Panc1 (cell line): ENCODE measurements at regions not wholly inside any gene's neighbourhood (a gene's known extent, or its start where the extent isn't known, plus 50 kb on each side); places are given as distances from the start of the nearest gene placed in this dataset.

Experiments
- ATAC-seq: fragments of 200-7000 bp; cut with Tn5 transposase; 2 replicates; pipeline ENCODE4 v1.9.1; 2020; ENCODE audit warnings: mild to moderate bottlenecking, moderate library complexity
- BruUV-seq: library from RNA; stranded (reverse); fragments of 400-500 nt; replicated peaks from 2 replicates; lab custom pipeline; 2021; lab: Mats Ljungman, UMichigan
- CTCF ChIA-PET: fragments of 300-600 bp; sonication (Branson Sonifier 250); formaldehyde crosslinking; loops from one replicate; lab custom pipeline; 2022; ENCODE audit warnings: antibody characterized with exemption; lab: Charles Lee
- POLR2A ChIA-PET: fragments of 300-600 bp; sonication (Branson Sonifier 250); formaldehyde crosslinking; loops from one replicate; lab custom pipeline; 2022; ENCODE audit warnings: antibody characterized with exemption; lab: Charles Lee
- DNase-seq: peaks from one replicate; pipeline ENCODE4 v3.0.0-alpha.2; 2010; ENCODE audit warnings: low read depth, low spot score
- H3K27ac ChIP-seq: 2 replicates; pipeline ENCODE4 v1.5.1; 2011; ENCODE audit warnings: mild to moderate bottlenecking, low read length, inconsistent platforms
- H3K27me3 ChIP-seq: fragments of 200-500 bp; sonication (Bioruptor generic); 2 replicates; pipeline ENCODE4 v1.6.0; 2014; ENCODE audit warnings: low read length, inconsistent platforms; ENCODE audit not compliant: control insufficient read depth, insufficient read depth
- H3K36me3 ChIP-seq: fragments of 200-500 bp; sonication (Bioruptor generic); 2 replicates; pipeline ENCODE4 v1.5.1; 2014; ENCODE audit warnings: inconsistent platforms, mild to moderate bottlenecking, low read length, moderate library complexity; ENCODE audit not compliant: control insufficient read depth, insufficient read depth
- H3K4me1 ChIP-seq: 2 replicates; pipeline ENCODE4 v1.5.1; 2011; ENCODE audit warnings: inconsistent platforms, mild to moderate bottlenecking, low read length, moderate library complexity; ENCODE audit not compliant: control insufficient read depth, insufficient read depth
- H3K4me3 ChIP-seq, 2 experiments: 2 replicates each; pipeline ENCODE4 v1.5.1; 2011 to 2012; ENCODE audit warnings: low read depth in 2 of 2, low read length in 2 of 2, mild to moderate bottlenecking in 2 of 2, inconsistent platforms in 1 of 2, moderate library complexity in 1 of 2
- H3K9me3 ChIP-seq: fragments of 200-500 bp; sonication (Bioruptor generic); 2 replicates; pipeline ENCODE4 v1.5.1; 2014; ENCODE audit warnings: low read depth, mild to moderate bottlenecking, inconsistent platforms, low read length, moderate library complexity; ENCODE audit not compliant: control insufficient read depth, insufficient read depth
- CTCF ChIP-seq: fragments of 450-650 bp; IDR thresholded peaks from 2 replicates; pipeline ENCODE4 v1.5.1; 2017; ENCODE audit warnings: mild to moderate bottlenecking
- POLR2AphosphoS5 ChIP-seq: IDR thresholded peaks from 2 replicates; pipeline ENCODE4 v1.6.1; 2012; ENCODE audit warnings: mild to moderate bottlenecking, low read depth, low read length, moderate library complexity
- REST ChIP-seq, 2 experiments: IDR thresholded peaks; 2 replicates each; pipeline ENCODE4 v1.6.1; 2011 to 2012; ENCODE audit warnings: low read depth in 2 of 2, control low read depth in 1 of 2, low read length in 1 of 2, mild to moderate bottlenecking in 1 of 2, moderate library complexity in 1 of 2; ENCODE audit not compliant: insufficient read depth in 1 of 2
- SIN3A ChIP-seq: IDR thresholded peaks from 2 replicates; pipeline ENCODE4 v1.6.1; 2012; ENCODE audit warnings: low read depth, mild to moderate bottlenecking, low read length, moderate library complexity, borderline replicate concordance; ENCODE audit not compliant: insufficient read depth
- TCF7L2 ChIP-seq: IDR thresholded peaks from 2 replicates; pipeline ENCODE4 v1.6.1; 2011; ENCODE audit warnings: mild to moderate bottlenecking, low read depth, low read length, inconsistent platforms
- in situ Hi-C: cut with HindIII; loops from 2 replicates; pipeline ENCODE4 v1.10.0; 2016; ENCODE audit warnings: low sequenced_read_pairs, low pct_unique_long_range_greater_than_20kb
- intact Hi-C: fragments of 100-400 bp; cut with micrococcal nuclease; formaldehyde crosslinking; loops from one replicate; pipeline ENCODE4 v1.10.0; 2022; ENCODE audit not compliant: unreplicated experiment

DNA sequence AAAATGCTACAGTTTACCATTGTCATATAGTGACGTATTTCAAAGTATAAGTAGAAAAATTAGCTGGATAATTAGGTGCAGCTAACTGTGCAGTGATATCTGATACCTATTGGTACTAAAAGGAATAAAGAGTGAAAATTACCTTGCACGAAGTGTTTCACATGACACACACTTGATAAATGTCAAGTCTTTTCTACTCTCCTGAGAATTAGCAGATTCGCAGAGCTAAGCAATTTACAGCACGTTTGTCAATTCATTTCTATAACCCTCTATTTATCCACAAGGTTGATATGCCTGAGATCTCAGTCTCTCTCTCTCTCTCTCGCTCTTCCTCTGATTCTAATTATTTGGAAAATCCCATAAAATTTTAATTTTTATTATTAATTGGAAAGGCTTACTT, 1109.0 kb downstream of the EFNB2 start:
- Histone ChIP-seq H3K4me3 (no peak overlapping the region), H3K4me1 (no peaks in the 10 kb centered on the region), H3K27ac (no peak overlapping the region), H3K9me3 (no peaks in the 10 kb centered on the region), H3K36me3 (no peaks in the 10 kb centered on the region), H3K27me3 (no peaks in the 10 kb centered on the region)
- DNase-seq (no peak), ATAC-seq (no peak)
- TF ChIP-seq SIN3A (no peak), CTCF (no peak), TCF7L2 (no peak), POLR2AphosphoS5 (no peak), REST (IDR thresholded peaks at IDR 0.05; ENCODE audit: insufficient read depth in 1 of 2, low read depth in 2 of 2, low read length in 1 of 2) (no peak)
- in situ Hi-C loops (no loop called here), intact Hi-C loops (no loop called here)
- CTCF ChIA-PET: interaction anchor here (0.6 kb wide), 1 partner anchor 16 kb away, joined by 3 read pairs; no protein-coding TSS in a partner anchor
- no TSS peak for BruUV-seq
- POLR2A ChIA-PET: no interaction called here

DNA sequence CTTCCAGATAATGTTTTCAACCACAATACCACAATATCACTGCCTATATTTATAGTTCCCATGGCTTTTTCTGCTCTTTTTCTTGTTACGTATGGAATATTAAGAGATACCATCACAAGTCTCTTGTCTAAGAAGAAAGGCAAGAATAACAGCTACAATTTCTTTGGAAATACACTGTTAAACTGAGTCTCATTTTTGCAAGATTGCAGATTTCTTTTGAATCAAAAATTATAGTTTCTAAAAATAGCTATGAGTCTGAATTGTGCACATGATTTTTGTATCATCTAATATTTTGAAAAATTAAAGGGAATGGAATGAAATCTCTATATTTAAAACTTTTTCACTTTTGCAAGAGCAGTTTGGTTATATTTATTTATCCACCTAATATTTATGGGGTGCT, 1120.8 kb downstream of the EFNB2 start:
- no peak overlapping the region for H3K4me3 ChIP-seq
- no peaks in the 10 kb centered on the region for H3K27me3 ChIP-seq
- in situ Hi-C loops: no loop called here
- no TSS peak for BruUV-seq
- no peaks in the 10 kb centered on the region for H3K4me1 ChIP-seq
- no peaks in the 10 kb centered on the region for H3K9me3 ChIP-seq
- ATAC-seq: no peak
- TF ChIP-seq SIN3A (no peak), CTCF (no peak), TCF7L2 (no peak), REST (IDR thresholded peaks at IDR 0.05; ENCODE audit: insufficient read depth in 1 of 2, low read depth in 2 of 2, low read length in 1 of 2) (no peak), POLR2AphosphoS5 (no peak)
- H3K36me3 ChIP-seq: no peaks in the 10 kb centered on the region
- DNase-seq: no peak
- no peak overlapping the region for H3K27ac ChIP-seq
- CTCF ChIA-PET: no interaction called here
- POLR2A ChIA-PET: no interaction called here
- intact Hi-C loops: loop anchor here (10.0 kb wide), 1 partner anchor 1120 kb away; the partner anchor contains the start of gene EFNB2
